AG08395 (cell line): ENCODE measurements at regions not wholly inside any gene's neighbourhood (a gene's known extent, or its start where the extent isn't known, plus 50 kb on each side); places are given as distances from the start of the nearest gene placed in this dataset.

Experiments used
- DNase-seq: peaks from one replicate; pipeline ENCODE4 v3.0.0; 2012; ENCODE audit warnings: mixed read lengths, low spot score

DNA sequence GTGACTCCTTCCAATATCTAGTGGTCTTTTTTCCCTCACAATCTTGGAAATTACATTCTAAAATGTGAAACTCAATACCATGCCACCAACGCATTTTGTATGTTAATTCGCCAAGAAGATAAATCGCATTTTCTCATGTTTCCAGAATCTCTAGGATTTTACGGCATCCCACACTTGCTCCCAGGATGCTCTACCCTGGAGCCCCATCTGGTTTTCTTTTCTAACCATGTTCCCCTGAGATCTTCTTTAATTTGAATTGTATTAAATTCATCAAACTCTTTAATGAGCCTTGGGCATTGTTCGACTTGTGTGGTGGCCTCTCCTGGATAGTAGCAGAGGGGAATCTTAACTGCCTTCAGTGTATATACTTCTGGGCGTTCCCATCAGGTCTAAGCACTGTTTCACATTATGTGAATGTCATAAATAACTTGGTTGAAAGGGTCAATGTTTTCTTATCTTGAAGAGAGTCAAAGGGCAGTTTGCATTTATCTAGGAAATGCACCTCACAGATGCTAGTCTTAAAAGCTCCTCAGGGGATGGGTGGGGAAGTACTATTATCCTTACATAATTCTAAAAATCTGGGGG is 169.1 kb upstream of the MEOX2 start:
- DNase-seq = no peak

DNA sequence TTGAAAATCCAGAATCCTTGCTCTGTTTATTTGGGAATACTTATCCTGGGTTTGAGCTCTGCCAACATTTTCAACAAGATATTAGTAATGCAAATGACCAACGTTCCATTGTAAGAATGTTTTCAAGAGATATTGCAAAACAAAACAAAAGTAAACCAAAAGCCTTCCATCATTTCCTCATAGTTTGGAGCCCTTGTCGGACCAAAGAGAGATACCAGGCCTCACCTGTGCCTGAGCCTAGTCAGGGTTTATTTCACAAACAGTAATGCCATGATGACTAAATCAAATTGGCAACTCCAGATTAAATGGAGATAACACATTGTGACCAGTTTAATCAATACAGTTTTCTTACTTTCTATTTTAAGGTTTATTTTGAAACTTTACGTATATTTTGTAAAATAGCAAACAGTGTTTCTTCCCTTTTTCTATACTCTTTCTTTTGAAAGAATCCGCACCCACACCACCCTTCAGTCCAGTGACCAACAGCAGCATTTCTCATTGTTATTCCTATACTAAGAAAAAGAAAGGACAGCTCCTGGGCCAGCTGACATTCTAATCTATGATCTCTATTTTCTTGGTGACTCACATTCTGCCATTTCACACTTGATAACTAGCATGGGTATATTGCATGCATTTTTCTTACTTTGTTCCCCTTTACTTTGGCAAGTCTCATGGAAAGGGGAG is 168.5 kb upstream of the MEOX2 start:
- no peak for DNase-seq

DNA sequence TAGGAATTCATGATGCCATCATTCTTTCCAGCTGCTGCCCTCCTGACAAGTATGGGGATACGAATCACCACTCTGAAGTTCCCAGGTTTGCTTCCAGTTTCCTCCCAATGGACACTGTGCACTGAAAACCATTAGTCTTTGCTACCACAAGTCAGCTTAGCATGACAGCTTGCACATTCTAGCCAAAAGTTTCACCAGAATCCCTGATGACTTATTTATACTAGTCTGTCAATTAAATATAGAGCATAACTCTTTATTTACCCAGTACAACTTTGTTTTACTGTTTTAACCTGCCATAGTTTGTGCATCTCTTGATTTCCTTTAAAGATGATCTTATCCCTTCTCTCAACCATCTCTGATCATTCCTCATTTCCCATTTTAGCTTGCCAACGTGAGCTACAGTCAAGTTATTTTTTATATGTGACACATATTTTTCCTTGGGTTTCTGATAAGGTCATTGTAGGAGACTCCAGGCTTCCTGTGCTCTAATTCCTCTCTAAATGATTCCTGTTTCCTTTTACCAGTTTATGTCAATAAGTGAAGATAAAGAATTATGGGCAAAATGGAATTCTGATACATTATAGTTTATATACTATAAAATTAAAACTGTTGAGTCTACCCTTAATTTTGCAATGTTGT is 167.5 kb upstream of the MEOX2 start:
- no peak for DNase-seq

DNA sequence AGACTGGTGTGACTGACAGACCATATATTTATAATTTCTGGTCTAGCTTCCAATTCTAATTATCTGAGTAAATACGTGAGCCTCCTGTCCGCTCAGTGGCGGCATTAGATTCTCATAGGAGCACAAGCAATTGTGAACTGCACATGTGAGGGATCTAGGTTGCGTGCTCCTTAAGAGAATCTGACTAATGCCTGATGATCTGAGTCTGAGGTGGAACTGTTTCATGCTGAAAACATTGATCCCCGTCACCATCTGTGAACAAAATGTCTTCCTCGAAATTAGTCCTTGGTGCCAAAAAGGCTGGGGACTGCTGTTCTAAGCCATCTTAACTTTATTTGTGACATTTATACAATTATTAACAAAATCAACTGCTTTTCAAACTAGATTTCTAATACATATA is 164.7 kb upstream of the MEOX2 start:
- no peak for DNase-seq

DNA sequence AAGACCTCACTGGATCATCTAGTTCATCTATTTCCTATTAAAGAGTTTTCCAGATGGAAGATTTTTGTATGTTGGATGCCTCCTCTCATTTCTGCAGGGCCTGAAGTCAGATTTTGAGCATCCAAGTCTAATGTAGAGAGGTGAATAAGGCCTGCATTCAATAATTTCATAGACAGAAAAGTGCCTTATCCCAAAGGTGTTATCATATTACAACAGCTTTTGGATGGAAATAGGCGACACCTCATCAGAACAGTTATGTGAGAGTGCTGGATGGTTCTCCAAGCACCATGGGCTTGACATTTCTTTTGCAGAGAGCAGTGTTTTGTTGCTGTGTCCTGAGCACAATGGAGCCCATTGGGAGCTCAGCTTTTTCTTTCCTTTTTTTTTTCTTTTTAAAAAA is 162.4 kb upstream of the MEOX2 start:
- DNase-seq = no peak

DNA sequence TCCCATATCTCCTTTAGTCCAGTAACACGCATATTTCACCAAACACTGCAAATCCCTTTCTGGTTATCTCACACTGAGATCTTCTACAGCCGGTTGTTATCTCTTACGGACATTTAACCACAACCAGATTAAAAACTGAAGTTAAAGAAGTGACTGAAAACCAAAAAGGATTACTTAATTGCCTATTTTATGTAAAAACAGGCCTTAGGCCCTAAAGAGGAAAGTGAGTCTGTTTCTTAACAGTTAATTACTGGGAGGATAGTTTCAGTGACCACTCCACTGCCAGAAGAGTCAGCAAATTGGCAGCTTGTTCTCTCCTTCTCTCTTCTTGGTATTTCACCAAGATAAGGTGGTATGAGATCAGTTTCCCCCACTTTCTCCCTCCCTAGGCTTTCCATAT is 161.9 kb upstream of the MEOX2 start:
- no peak for DNase-seq

DNA sequence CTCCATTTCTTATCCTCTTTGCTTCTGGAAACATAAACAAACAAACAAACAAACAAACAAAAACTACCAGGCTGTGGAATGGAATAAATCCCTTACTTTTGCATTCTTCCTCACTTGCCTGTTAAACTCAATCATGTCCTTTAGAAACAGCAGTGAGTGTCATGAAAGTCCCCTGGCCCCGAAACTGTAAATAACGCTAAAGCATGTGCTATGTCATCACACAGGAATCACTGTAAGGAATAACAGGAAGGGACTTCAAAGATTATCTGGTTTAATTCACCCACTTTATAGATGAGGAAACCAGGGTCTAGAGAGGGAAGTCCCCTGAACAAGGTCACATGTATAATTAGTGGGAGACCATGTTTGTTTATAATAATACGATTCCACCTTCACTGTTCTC is 159.4 kb upstream of the MEOX2 start:
- DNase-seq = no peak

DNA sequence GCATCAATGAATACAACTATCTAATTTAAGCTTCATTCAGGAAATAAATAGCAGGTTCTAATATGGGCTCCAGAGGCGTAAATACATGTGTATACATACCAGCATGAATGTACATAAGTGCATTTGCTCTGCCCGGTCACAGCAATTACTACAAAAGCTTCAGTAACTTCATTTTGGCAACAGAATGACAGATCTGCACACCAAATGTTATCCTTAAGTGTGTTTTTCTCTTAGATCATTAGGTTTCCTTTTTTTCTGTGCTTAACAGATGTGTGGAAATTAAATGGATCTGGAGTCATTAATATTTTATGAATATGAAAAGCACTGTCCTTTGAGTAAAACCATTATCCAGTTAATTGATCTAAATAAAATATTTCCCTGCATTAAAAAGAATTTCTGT is 159.0 kb upstream of the MEOX2 start:
- DNase-seq = no peak

DNA sequence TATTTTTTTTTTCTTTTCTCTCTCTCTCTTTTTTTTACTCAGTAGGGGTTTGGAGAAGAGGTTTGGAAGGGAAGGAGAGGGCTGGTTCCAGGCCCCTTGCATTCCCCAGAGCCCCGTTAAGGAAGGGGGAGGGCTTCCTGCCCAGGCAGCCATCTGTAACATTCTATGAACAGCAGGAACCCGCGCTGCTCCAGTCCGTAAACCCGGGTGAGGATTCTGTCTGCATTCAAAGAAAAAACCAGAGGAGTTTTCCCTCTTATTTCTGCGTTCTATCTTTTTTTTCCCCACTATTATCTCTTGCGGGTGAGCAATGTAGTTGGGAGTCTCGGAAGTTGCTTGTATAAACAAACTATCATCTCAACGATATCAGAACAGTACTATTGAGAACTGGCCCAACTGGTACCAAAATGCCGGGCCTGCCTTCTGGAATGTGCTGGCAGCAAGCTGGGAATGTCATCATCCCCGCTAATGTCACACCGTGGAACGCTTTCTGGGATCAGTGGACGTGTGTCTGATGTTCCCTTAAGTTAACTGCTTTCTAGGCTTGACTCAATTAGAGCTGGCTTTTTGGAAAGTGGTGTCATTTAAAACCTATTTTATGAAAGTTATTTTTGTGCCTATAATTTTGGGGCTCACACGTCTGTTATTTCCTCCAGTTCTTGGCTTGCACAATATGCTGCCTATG is 153.1 kb upstream of the MEOX2 start:
- DNase-seq = peak; percentile 45

DNA sequence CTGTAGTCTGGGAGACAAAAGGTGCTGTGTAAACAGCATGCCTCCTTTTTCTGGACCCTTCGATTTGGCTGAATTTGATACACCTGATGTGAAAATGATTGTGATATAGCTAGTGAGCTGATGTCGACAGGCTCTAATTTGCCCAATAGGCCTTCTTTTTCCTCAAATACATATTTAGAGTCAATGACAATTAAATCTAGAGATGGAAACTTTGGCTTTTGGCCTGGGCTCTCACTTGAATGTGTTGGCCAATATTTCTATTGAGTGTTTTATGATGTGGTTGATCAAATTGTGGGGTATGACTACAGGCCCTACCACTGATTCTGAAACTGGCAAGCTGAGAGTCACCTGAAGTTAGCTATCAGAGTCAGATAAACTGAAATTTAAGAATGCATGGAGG is 151.8 kb upstream of the MEOX2 start:
- DNase-seq = no peak

DNA sequence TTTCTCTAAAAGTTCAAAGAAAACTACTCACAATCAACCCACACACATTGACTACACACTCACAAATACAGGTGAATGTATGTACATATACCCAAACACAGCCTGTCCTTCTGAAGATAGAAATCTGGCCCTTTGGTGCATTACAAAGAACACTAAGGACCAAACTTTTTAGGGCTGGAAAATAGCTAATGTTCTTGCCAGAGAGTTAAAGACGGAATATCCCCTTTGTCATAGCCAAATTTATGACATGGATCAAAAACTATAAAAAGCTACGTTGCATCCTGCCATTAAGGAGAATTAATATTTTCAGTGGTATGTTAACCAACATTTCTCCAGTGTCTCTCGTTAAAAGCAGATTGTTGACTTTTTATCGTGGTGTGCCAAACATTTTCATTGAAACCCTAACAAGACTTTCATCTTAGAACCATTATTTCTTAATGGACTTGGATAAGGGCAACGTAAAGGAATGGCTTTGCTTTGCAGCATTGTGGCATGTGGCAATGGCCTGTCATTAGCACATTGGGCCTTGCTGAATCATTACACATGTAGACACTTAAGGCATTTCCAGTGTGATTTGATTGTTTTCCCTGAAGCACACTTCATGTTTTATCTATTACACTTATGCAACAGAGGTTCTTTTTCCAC is 150.9 kb upstream of the MEOX2 start:
- peak; percentile 7 for DNase-seq

DNA sequence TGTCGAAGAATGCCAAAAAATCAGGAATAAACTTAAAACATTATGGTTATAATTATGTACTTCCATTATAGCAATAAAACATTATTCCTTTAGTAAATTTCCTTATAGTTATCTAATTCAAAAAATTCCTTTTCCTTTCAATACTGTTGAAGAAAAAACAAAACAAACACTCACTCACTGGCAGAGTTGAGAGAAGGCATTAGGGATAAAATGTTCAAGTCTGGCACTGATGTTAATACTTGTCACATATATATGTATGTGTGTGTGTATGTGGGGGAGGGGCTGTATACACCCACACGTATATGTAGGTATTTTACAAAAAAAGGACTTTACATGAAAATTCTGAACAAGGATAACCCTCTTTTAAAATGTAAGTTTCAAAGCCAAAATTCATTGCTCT is 150.2 kb upstream of the MEOX2 start:
- DNase-seq = no peak

DNA sequence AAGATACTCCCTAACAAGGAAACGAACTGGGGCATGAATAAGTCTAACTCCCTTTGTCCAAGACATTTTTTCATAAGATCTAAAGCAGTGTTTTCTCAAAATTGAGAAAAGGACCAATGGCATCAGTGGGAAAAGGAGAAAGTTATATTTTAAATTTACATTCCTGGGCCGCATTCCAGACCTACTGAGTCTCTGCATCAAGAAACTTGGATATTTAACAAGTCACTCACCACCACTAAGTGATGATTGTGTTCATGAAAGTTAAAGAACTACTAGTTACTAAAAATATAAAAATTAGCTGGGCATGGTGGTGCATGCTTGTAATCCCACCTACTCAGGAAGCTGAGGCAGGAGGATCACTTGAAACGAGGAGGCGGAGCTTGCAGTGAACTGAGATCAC is 149.6 kb upstream of the MEOX2 start:
- DNase-seq = no peak

DNA sequence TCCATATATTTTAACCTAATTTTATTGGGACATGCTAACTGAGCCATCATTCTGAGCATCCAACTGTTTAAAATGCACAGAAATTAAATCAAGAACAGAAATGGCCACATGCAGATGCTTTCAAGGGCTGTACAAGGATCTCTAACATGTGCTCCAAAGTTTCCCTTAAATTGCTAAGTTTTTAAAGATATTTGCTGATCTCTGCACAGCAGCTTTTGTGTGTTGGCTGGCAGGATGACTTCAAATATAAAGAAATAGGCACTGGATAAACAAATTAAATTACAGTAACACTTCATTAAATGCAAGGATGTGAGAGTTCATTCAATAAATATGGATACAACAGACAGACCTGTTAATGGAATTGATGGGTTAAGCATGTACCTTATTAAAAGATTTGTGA is 148.0 kb upstream of the MEOX2 start:
- no peak for DNase-seq

DNA sequence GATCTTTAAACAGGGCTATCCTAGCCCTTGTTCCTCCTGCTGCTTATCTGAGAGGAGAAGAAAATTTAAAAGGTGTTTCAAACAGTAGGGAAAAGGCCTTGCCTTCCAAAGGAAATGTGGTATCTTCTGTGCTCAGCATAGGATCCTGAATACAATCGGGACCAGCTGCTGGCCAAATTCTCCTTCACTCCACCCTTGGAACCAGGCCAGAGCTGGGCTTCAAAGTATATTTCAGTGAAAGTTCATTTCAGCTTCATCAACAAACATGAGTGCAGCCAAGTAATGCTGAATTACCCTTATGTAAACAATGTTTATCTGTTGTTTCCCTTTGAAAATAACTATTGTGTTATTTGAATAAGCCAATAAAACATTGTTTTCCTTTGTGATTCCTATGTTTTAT is 146.5 kb upstream of the MEOX2 start:
- DNase-seq = peak; percentile 23

DNA sequence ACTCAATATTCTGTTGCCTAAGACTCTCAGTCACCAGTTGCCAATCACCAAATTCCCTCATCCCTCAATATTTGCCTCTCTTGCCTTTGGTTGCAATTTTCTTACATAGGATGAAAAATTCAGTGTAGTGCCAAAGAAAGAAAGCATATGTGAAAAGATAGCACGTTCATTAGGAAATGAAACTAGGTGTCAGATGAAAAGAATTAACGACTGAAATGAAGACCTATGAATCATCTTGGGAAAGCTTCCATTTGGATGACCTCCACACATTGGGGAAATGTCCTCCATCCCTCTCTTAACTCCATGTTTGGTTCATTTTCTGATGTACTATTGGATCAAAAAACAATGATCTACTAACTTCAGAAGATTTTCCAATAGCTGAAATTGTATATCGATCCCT is 145.1 kb upstream of the MEOX2 start:
- DNase-seq = no peak

DNA sequence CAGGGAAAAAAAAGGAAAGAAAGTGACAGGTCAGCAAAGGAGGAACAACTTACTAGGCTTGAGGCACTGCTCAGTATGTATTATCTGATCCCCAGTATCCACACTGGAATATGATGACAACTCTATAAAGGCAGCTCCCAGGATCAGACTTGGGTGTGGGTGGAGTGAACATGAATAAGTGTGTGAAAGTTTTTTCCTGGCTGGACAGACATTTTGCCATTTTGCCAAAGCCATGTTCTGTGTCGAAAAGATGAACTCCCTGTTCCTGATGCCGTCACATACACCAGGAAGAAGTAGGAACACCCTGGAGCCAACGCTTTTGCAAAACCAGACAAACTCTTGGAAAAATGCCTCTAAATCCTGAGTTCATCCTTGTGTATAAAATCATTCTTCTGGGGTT is 143.2 kb upstream of the MEOX2 start:
- DNase-seq = no peak

DNA sequence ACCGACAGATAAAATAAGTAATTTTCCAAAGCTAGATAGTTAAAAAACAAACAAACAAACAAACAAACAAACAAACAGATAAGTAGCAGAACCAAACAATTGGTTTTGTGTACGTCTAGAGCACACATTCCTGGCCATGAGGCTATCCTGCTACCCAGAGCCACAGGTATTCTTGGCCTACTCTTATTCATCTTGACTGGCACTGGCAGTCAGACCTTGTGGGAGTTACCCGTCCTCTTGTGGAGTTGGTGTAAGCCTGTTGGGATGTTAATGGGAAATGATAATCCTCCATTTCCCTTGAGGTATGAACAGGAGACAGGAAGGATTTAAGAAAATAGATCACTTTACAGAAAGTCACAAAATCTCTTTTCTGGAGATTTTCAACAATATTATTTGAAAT is 142.4 kb upstream of the MEOX2 start:
- DNase-seq = no peak

DNA sequence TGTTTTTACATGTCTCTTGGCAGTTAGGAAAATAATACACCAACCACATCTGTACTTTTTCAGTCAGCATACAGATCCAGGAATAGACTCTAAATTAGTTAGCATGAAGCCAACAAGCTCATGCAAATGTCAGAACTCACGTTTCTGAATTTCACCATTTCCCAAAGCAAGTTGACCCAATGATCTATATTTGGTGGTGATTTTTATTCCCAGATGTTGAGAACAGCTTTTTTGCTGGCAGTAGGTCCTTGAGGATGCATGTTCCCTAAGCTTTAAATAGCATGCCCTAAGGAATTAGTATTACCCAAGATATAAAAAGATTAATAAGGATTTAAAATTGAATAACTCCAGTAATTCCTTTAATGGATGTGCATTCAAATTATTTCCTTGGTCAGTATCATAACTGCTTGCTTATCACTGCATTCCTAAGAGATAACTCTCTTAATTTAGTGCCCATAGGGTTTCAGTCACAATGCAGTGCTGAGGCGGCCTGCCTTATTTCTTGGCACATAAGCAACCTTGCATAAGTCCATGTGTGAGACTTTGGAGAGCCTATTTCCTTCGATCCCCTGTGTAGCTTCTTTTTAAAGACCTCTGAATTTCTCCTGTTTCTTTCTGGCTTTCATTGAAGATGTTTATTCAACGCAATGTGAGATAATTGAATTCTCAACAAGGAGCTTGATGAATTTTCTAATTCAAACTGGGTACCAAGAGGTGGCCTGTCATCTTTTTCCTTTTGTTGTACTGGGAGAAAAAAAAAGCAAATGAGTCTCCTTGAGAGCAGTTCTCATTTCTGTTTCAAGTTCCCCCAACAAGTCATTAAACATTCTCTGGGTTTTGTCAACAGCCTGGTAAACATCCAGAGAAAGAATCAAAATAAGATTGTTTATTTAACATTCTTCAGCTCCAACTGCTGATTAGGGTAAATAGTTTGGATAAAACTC is 135.3 kb upstream of the MEOX2 start:
- DNase-seq = peak; percentile 20

DNA sequence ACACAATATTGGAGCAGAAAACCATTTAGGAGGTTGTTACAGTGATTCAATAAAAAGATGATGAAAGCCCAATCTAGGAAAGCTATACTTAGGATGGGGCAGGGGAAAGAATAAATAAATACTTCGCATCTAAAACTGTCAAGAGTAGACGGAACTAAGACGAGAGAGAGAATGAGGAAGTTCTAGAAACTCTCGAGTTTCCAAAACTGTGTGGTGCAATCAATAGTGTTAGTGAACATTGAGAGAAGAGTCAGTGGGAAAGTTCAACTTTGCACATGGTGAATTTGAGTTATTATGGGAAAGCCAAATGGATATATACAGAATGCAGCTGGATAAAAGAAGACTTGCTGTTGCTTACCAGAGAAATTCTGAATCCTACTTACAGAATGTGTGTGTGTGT is 133.8 kb upstream of the MEOX2 start:
- DNase-seq = no peak

DNA sequence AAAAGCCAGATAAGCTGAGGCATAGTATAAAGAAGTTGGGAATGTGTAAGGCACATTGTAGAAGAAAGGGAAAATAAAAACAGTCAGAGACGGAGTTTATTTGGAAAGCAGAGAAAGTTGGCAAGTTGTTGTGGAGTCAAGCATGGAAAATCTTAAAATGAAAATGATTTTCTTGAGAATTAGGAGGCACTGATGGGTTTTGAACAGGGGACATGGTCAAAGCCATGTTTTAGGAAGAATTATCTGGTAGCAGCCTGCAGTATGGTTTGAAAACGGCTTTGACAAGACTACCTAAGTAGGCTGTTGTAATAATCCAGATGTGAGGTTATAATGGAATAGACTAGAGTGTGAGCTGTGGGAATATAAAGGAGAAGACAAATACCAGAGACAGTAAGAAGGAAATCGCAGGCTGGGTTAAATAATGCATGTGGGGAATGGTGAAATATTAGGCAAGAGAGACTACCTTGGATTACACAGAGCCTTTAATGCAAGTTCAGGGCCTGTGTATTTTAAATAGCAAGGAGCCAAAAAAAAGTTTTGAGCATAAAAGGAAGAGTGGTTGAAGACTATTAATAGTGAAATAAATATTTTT is 130.4 kb upstream of the MEOX2 start:
- no peak for DNase-seq
